GM12874 (cell line): ENCODE measurements at regions not wholly inside any gene's neighbourhood (a gene's known extent, or its start where the extent isn't known, plus 50 kb on each side); places are given as distances from the start of the nearest gene placed in this dataset.

Source experiments
- TF ChIP-seq, protein P1 (sequence below): IDR thresholded peaks from 2 replicates; pipeline ENCODE4 v1.5.1; 2011; ENCODE audit warnings: low read depth, mild to moderate bottlenecking, control low read depth, low read length, moderate library complexity; ENCODE audit not compliant: insufficient read depth

DNA sequence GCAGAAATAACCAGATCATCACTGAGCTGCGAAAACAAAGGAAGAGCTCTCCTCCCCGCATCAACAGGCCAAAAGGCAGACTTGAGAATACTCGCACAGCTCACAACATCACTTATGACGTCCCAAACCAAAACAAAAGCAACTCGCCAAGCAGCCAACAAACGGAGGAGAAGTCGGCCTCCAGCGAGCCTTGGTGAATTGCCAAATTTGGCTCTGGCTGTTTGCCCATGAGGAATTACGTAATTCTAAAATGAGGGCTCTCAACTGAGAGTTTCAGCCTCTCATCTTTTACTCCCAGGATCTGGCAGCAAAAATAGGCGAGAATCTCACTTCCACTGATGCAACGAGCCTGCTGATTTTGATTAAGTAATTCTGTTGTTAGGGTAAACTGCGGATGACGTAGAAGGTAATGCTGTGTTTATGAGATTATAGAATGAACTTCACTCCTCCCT is 51.7 kb upstream of the SEMA6A start:
- TF ChIP-seq, protein P1, sequence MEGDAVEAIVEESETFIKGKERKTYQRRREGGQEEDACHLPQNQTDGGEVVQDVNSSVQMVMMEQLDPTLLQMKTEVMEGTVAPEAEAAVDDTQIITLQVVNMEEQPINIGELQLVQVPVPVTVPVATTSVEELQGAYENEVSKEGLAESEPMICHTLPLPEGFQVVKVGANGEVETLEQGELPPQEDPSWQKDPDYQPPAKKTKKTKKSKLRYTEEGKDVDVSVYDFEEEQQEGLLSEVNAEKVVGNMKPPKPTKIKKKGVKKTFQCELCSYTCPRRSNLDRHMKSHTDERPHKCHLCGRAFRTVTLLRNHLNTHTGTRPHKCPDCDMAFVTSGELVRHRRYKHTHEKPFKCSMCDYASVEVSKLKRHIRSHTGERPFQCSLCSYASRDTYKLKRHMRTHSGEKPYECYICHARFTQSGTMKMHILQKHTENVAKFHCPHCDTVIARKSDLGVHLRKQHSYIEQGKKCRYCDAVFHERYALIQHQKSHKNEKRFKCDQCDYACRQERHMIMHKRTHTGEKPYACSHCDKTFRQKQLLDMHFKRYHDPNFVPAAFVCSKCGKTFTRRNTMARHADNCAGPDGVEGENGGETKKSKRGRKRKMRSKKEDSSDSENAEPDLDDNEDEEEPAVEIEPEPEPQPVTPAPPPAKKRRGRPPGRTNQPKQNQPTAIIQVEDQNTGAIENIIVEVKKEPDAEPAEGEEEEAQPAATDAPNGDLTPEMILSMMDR: no peak
